DMS153 (cell line): ENCODE measurements at regions not wholly inside any gene's neighbourhood (a gene's known extent, or its start where the extent isn't known, plus 50 kb on each side); places are given as distances from the start of the nearest gene placed in this dataset.

Experiments
- DNase-seq: peaks from one replicate; lab custom pipeline; 2025; lab: John Stamatoyannopoulos, UW

GRCh38 chr15:68871507-68871906 is 50.8 kb upstream of the ANP32A start:
- no peak for DNase-seq

GRCh38 chr15:68874788-68875187 is 54.1 kb upstream of the ANP32A start:
- DNase-seq, result no peak

- peak; percentile 57 for DNase-seq
Measured at GRCh38 chr15:68875377-68876116, 54.8 kb upstream of the SPESP1 start.

GRCh38 chr15:68877626-68878025 is 52.7 kb upstream of the SPESP1 start:
- DNase-seq, result no peak

- no peak for DNase-seq
Measured at GRCh38 chr15:68880382-68880781, 49.9 kb upstream of the SPESP1 start.
